ENCODE measurements at regions not wholly inside any gene's neighbourhood (a gene's known extent, or its start where the extent isn't known, plus 50 kb on each side); places are given as distances from the start of the nearest gene placed in this dataset.

DNA sequence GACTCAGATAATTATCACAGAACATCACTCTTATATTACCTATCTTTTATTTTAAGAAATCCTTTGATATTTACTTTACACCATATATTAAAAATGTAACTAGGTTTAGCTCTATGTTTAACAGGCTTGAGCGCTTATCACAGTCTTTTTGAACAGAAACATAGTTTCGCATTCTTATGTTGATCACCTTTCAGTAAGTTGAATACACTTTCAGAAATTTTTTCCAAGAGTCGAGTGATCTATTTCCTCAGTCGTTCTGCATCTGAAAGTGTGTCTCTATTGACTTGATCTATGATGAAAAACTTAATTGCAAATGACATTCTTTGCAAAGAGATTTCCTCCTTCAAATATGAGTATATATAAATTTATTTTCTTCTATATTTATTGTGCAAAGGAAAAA lies 516.6 kb upstream of the KCNMB2 start:
- H3K9me1 ChIP-seq (replicated peaks; ENCODE audit: control insufficient read depth, extremely low read depth, insufficient read depth, low read length) = no peaks in the 10 kb centered on the region
- H3K27me3 ChIP-seq (ENCODE audit: control insufficient read depth in 2 of 2, insufficient read depth in 2 of 2, low read length in 2 of 2) = no peaks in the 10 kb centered on the region
- TF ChIP-seq GATA2 (IDR thresholded peaks at IDR 0.05; ENCODE audit: insufficient read depth, insufficient read length, low read depth, low read length) = no peak
- no peak for TF ChIP-seq POLR2A (IDR thresholded peaks at IDR 0.05; ENCODE audit: low read depth, low read length)
- TF ChIP-seq, protein P1, sequence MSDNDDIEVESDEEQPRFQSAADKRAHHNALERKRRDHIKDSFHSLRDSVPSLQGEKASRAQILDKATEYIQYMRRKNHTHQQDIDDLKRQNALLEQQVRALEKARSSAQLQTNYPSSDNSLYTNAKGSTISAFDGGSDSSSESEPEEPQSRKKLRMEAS (IDR thresholded peaks at IDR 0.05; ENCODE audit: insufficient read depth, insufficient read length) = no peak
- TF ChIP-seq CTCF (IDR thresholded peaks at IDR 0.05; ENCODE audit: extremely low read depth in 1 of 2, insufficient read depth in 1 of 2, low read depth in 1 of 2, low read length in 2 of 2) = no peak
- TF ChIP-seq POLR2AphosphoS5 (IDR thresholded peaks at IDR 0.05; ENCODE audit: insufficient read depth, low read depth, low read length) = no peak
- no peak for TF ChIP-seq JUN (IDR thresholded peaks at IDR 0.05; ENCODE audit: borderline replicate concordance, insufficient read depth, insufficient read length, low read depth)
- no peak for TF ChIP-seq FOS (IDR thresholded peaks at IDR 0.05; ENCODE audit: borderline replicate concordance, insufficient read depth, low read length)
- no peak for TF ChIP-seq EZH2 (IDR thresholded peaks at IDR 0.05; ENCODE audit: borderline replicate concordance, low read depth, low read length, severe bottlenecking)
- no peak for TF ChIP-seq MYC (IDR thresholded peaks at IDR 0.05; ENCODE audit: low read depth, low read length)
- no TSS peak for BruUV-seq (replicated peaks)
- ChIA-PET CTCF (interaction anchor here (0.6 kb wide), 1 partner anchor 16 kb away, joined by 3 read pairs; no protein-coding TSS in a partner anchor), POLR2A (no interaction called here)
- H3K4me3 ChIP-seq (replicated peaks in 1 of 3; ENCODE audit: insufficient read depth in 1 of 3, low read depth in 1 of 3, low read length in 3 of 3) = no peak overlapping the region
- FAIRE-seq (no peak), DNase-seq (ENCODE audit: low read depth, low spot score) (no peak)
- no peaks in the 10 kb centered on the region for H3K79me2 ChIP-seq (ENCODE audit: control insufficient read depth, insufficient read depth, low read length)
- H2AFZ ChIP-seq (ENCODE audit: low read depth, low read length) = no peak overlapping the region
- dilution Hi-C loops (cut with MboI; ENCODE audit: extremely low pct_ligation_motif_present, low sequenced_read_pairs) = no loop called here
- no peaks in the 10 kb centered on the region for H4K20me1 ChIP-seq (replicated peaks; ENCODE audit: control insufficient read depth, extremely low read depth, insufficient read depth, low read length)
- H3K9ac ChIP-seq (replicated peaks; ENCODE audit: extremely low read depth, insufficient read depth, low read length) = no peak overlapping the region
- H3K9me3 ChIP-seq (replicated peaks; ENCODE audit: control insufficient read depth, insufficient read depth, low read length) = no peaks in the 10 kb centered on the region
- H3K27ac ChIP-seq (ENCODE audit: insufficient read depth, low read depth, low read length) = no peak overlapping the region
- H3K4me1 ChIP-seq (ENCODE audit: control insufficient read depth, extremely low read depth, insufficient read depth, low read length) = no peaks in the 10 kb centered on the region
- no peak overlapping the region for H3K4me2 ChIP-seq (ENCODE audit: insufficient read depth, low read length)
- no peaks in the 10 kb centered on the region for H3K36me3 ChIP-seq (ENCODE audit: control insufficient read depth in 2 of 2, extremely low read depth in 1 of 2, insufficient read depth in 2 of 2, low read length in 2 of 2)
- intact Hi-C loops (cut with micrococcal nuclease) = loop anchor here (5.0 kb wide), 1 partner anchor 153 kb away; no protein-coding TSS in a partner anchor
